Neural progenitor cell (in vitro differentiated cells): ENCODE measurements at regions not wholly inside any gene's neighbourhood (a gene's known extent, or its start where the extent isn't known, plus 50 kb on each side); places are given as distances from the start of the nearest gene placed in this dataset.
"Not testable (repeated sequence)": the region's sequence is repeated elsewhere in the genome, so short reads cannot be mapped to it uniquely, and the experiment has no call there.

Source experiments
- DNase-seq: peaks from one replicate; pipeline ENCODE4 v3.0.0-alpha.2; 2016; ENCODE audit warnings: low spot score
- H2AFZ ChIP-seq: fragments of 200-600 bp; sonication (generic); replicated peaks from 2 replicates; pipeline ENCODE4 v1.6.1; 2016; ENCODE audit warnings: antibody characterized with exemption
- H3F3A ChIP-seq: fragments of 200-600 bp; sonication (generic); 2 replicates; pipeline ENCODE4 v1.6.1; 2016; ENCODE audit warnings: antibody characterized with exemption, low read depth
- H3K27ac ChIP-seq: fragments of 200-600 bp; sonication (generic); 2 replicates; pipeline ENCODE4 v1.5.1; 2016; ENCODE audit warnings: mild to moderate bottlenecking
- H3K27me3 ChIP-seq: fragments of 200-600 bp; sonication (generic); 2 replicates; pipeline ENCODE4 v1.6.1; 2016; ENCODE audit warnings: mild to moderate bottlenecking, moderate library complexity
- H3K36me3 ChIP-seq: fragments of 200-600 bp; sonication (generic); 2 replicates; pipeline ENCODE4 v1.5.1; 2016
- H3K4me1 ChIP-seq: fragments of 200-600 bp; sonication (generic); 2 replicates; pipeline ENCODE4 v1.6.1; 2016; ENCODE audit warnings: mixed run types
- H3K4me2 ChIP-seq: fragments of 200-600 bp; sonication (generic); 2 replicates; pipeline ENCODE4 v1.6.1; 2016
- H3K4me3 ChIP-seq: fragments of 200-600 bp; sonication (generic); 2 replicates; pipeline ENCODE4 v1.5.1; 2016
- H3K79me2 ChIP-seq: fragments of 200-600 bp; sonication (generic); 2 replicates; pipeline ENCODE4 v1.6.1; 2016; ENCODE audit warnings: low read depth
- H3K9ac ChIP-seq: fragments of 200-600 bp; sonication (generic); 2 replicates; pipeline ENCODE4 v1.6.1; 2016
- H3K9me3 ChIP-seq: fragments of 200-600 bp; sonication (generic); 2 replicates; pipeline ENCODE4 v1.5.1; 2016; ENCODE audit warnings: low read depth
- H4K20me1 ChIP-seq: fragments of 200-600 bp; sonication (generic); 2 replicates; pipeline ENCODE4 v1.6.1; 2016; ENCODE audit warnings: low read depth
- H3K27ac Mint-ChIP-seq: 3 replicates; pipeline ENCODE4 v1.8.0; 2021; ENCODE audit warnings: mixed read lengths
- H3K27me3 Mint-ChIP-seq: 2 replicates; pipeline ENCODE4 v1.8.0; 2022; ENCODE audit warnings: low read depth, mild to moderate bottlenecking, inconsistent platforms, moderate library complexity, mixed read lengths; ENCODE audit not compliant: insufficient read depth
- H3K36me3 Mint-ChIP-seq: 3 replicates; pipeline ENCODE4 v1.8.0; 2021; ENCODE audit warnings: mixed read lengths
- H3K4me1 Mint-ChIP-seq: 3 replicates; pipeline ENCODE4 v1.8.0; 2021; ENCODE audit warnings: mixed read lengths
- H3K4me3 Mint-ChIP-seq: 3 replicates; pipeline ENCODE4 v1.8.0; 2021; ENCODE audit warnings: mild to moderate bottlenecking, moderate library complexity, mixed read lengths
- H3K9me3 Mint-ChIP-seq: 3 replicates; pipeline ENCODE4 v1.8.0; 2020; ENCODE audit warnings: mixed read lengths
- EZH2 ChIP-seq: fragments of 200-600 bp; sonication (generic); IDR thresholded peaks from 2 replicates; pipeline ENCODE4 v1.6.1; 2017; ENCODE audit warnings: antibody characterized with exemption, mild to moderate bottlenecking, moderate library complexity
- EZH2phosphoT487 ChIP-seq: fragments of 200-600 bp; sonication (generic); IDR thresholded peaks from 2 replicates; pipeline ENCODE4 v1.6.1; 2017; ENCODE audit warnings: antibody characterized with exemption
- TF ChIP-seq, protein P1 (sequence below): fragments of 200-600 bp; sonication (generic); IDR thresholded peaks from 2 replicates; pipeline ENCODE4 v1.5.1; 2017; ENCODE audit warnings: antibody characterized with exemption, mild to moderate bottlenecking

DNA sequence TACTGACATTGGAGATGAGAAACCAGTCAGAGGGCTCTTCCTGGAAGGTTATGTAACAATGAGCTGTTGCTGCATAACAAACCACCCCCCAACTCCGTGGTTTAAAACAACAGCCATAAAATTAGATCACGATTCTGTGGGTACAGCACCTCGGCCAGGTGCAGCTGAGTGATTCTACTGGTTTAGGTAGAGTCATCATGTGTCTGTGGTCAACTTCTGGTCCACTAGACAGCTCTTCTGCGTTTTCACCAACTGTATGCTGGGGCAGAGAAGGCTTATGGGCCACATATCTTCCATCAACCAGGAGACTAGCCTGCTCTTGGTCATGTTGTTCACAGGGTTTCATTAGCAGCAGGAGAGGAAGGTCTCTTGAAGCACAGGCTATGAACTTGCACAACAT is 585.5 kb downstream of the KCTD12 start:
- DNase-seq, result no peak
- H4K20me1 ChIP-seq, result no peaks in the 10 kb centered on the region
- no peak overlapping the region for H3K4me3 Mint-ChIP-seq
- no peak overlapping the region for H2AFZ ChIP-seq
- H3K36me3 Mint-ChIP-seq, result no peaks in the 10 kb centered on the region
- no peaks in the 10 kb centered on the region for H3K4me1 ChIP-seq
- H3K79me2 ChIP-seq, result no peaks in the 10 kb centered on the region
- no peak overlapping the region for H3K4me3 ChIP-seq
- H3K27ac ChIP-seq, result no peak overlapping the region
- no peaks in the 10 kb centered on the region for H3F3A ChIP-seq
- no peak overlapping the region for H3K27ac Mint-ChIP-seq
- H3K9me3 ChIP-seq, result no peaks in the 10 kb centered on the region
- H3K27me3 ChIP-seq, result no peaks in the 10 kb centered on the region
- no peaks in the 10 kb centered on the region for H3K4me1 Mint-ChIP-seq
- no peaks in the 10 kb centered on the region for H3K9me3 Mint-ChIP-seq
- no peak overlapping the region for H3K4me2 ChIP-seq
- H3K36me3 ChIP-seq, result no peaks in the 10 kb centered on the region
- no peak overlapping the region for H3K9ac ChIP-seq
- no peaks in the 10 kb centered on the region for H3K27me3 Mint-ChIP-seq
- TF ChIP-seq, protein P1, sequence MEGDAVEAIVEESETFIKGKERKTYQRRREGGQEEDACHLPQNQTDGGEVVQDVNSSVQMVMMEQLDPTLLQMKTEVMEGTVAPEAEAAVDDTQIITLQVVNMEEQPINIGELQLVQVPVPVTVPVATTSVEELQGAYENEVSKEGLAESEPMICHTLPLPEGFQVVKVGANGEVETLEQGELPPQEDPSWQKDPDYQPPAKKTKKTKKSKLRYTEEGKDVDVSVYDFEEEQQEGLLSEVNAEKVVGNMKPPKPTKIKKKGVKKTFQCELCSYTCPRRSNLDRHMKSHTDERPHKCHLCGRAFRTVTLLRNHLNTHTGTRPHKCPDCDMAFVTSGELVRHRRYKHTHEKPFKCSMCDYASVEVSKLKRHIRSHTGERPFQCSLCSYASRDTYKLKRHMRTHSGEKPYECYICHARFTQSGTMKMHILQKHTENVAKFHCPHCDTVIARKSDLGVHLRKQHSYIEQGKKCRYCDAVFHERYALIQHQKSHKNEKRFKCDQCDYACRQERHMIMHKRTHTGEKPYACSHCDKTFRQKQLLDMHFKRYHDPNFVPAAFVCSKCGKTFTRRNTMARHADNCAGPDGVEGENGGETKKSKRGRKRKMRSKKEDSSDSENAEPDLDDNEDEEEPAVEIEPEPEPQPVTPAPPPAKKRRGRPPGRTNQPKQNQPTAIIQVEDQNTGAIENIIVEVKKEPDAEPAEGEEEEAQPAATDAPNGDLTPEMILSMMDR, result no peak
- TF ChIP-seq EZH2, result no peak
- TF ChIP-seq EZH2phosphoT487, result no peak

DNA sequence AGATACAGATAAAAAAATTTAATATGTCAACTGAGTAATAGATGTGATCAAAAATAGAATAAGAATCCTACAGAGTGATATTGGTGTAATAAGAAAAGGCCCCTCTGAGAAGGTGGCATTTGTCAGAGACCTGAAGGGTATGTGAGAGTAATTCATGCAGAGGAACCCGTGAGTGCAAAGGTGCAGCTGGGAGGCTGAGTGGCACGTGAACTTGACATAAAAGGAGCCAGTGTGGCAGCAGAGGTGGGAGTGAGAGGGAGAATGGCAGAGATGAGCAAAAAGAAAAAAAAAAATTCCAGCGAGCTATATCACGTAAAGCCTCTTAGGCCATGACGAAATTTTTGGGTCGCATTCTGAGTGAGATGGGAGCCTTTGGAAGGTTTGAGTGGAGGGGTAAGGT is 588.9 kb downstream of the KCTD12 start:
- H3K27ac ChIP-seq, result no peak overlapping the region
- Mint-ChIP-seq H3K27me3 (no peaks in the 10 kb centered on the region), H3K27ac (no peak overlapping the region), H3K36me3 (no peaks in the 10 kb centered on the region), H3K9me3 (peaks cover 5% of the 10 kb centered on the region), H3K4me3 (no peak overlapping the region), H3K4me1 (no peaks in the 10 kb centered on the region)
- no peaks in the 10 kb centered on the region for H4K20me1 ChIP-seq
- no peak overlapping the region for H3K4me3 ChIP-seq
- DNase-seq, result no peak
- H3K27me3 ChIP-seq, result no peaks in the 10 kb centered on the region
- no peaks in the 10 kb centered on the region for H3F3A ChIP-seq
- H3K4me2 ChIP-seq, result no peak overlapping the region
- no peaks in the 10 kb centered on the region for H3K36me3 ChIP-seq
- H3K9ac ChIP-seq, result no peak overlapping the region
- TF ChIP-seq, protein P1, result no peak
- no peak for TF ChIP-seq EZH2phosphoT487
- TF ChIP-seq EZH2, result no peak
- H3K79me2 ChIP-seq, result no peaks in the 10 kb centered on the region
- no peak overlapping the region for H2AFZ ChIP-seq
- no peaks in the 10 kb centered on the region for H3K4me1 ChIP-seq
- H3K9me3 ChIP-seq, result no peaks in the 10 kb centered on the region

DNA sequence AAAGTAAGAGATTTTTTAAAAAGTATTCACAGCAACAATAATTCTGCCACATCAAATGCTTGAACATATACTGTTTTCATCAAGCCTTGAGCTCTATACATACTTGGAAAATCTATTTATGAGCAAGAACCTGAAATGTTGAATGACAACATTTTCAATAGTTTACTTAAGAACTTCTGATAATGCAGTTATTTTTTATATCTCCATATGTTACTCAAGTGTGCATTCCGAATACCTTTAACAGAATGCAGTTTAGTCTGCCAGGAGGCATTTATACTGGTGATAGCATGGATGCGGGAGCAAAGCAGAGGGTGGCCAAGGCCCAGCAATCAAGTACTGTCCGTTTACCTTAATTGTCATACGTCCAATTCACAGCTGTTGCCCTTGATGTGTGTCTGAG is 589.5 kb downstream of the KCTD12 start:
- H3K27me3 ChIP-seq, result no peaks in the 10 kb centered on the region
- no peaks in the 10 kb centered on the region for H3K36me3 Mint-ChIP-seq
- H3K27ac ChIP-seq, result no peak overlapping the region
- peaks cover 5% of the 10 kb centered on the region for H3K9me3 Mint-ChIP-seq
- no peaks in the 10 kb centered on the region for H3K79me2 ChIP-seq
- no peak overlapping the region for H3K9ac ChIP-seq
- H3K4me2 ChIP-seq, result no peak overlapping the region
- H3F3A ChIP-seq, result no peaks in the 10 kb centered on the region
- no peak overlapping the region for H3K27ac Mint-ChIP-seq
- no peak overlapping the region for H3K4me3 ChIP-seq
- TF ChIP-seq EZH2 (no peak), EZH2phosphoT487 (no peak)
- TF ChIP-seq, protein P1, result no peak
- H3K36me3 ChIP-seq, result no peaks in the 10 kb centered on the region
- no peaks in the 10 kb centered on the region for H3K27me3 Mint-ChIP-seq
- H3K4me3 Mint-ChIP-seq, result no peak overlapping the region
- H2AFZ ChIP-seq, result no peak overlapping the region
- no peaks in the 10 kb centered on the region for H3K4me1 ChIP-seq
- no peaks in the 10 kb centered on the region for H3K4me1 Mint-ChIP-seq
- no peak for DNase-seq
- no peaks in the 10 kb centered on the region for H3K9me3 ChIP-seq
- H4K20me1 ChIP-seq, result no peaks in the 10 kb centered on the region

DNA sequence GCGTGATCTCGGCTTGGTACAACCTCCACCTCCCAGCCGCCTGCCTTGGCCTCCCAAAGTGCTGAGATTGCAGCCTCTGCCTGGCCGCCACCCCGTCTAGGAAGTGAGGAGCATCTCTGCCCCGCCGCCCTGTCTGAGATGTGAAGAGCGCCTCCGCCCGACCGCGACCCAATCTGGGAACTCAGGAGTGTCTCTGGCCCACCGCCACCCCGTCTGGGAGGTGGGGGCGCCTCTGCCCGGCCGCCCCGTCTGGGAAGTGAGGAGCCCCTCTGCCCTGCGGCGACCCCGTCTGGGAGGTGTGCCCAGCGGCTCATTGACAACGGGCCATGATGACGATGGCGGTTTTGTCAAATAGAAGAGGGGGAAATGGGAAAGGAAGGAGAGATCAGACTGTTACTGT is 591.2 kb downstream of the KCTD12 start:
- H3K4me1 Mint-ChIP-seq, DNase-seq, H3K27ac Mint-ChIP-seq: not testable (repeated sequence)

More for the DNA sequence above, 591.2 kb downstream of the KCTD12 start:
- H3K36me3 ChIP-seq, H3K27ac ChIP-seq, H3K4me3 ChIP-seq, H3K9me3 ChIP-seq, H3K9ac ChIP-seq, H3K79me2 ChIP-seq, H3K4me3 Mint-ChIP-seq, H4K20me1 ChIP-seq, H3K9me3 Mint-ChIP-seq, H3K27me3 ChIP-seq, H3K4me2 ChIP-seq, H3K4me1 ChIP-seq, H3F3A ChIP-seq, H3K27me3 Mint-ChIP-seq, H3K36me3 Mint-ChIP-seq, H2AFZ ChIP-seq: not testable (repeated sequence)
